ENCODE measurements at regions not wholly inside any gene's neighbourhood (a gene's known extent, or its start where the extent isn't known, plus 50 kb on each side); places are given as distances from the start of the nearest gene placed in this dataset.
A peak's percentile ranks its signal among the peaks of the same experiment; 100 is the strongest.

- POLR2A ChIA-PET, result interaction anchor here (0.7 to 11.4 kb wide), 28 partner anchors 9 to 927 kb away, joined by 3 to 237 read pairs (median 8); no protein-coding TSS in a partner anchor
Observed at GRCh38 chr11:116427337-116427902, 345.4 kb downstream of the BUD13 start.

GRCh38 chr11:116426761-116427160 lies 346.0 kb downstream of the BUD13 start:
- Histone ChIP-seq H3F3A (replicated peaks; ENCODE audit: insufficient read depth) (no peaks in the 10 kb centered on the region), H3K79me2 (ENCODE audit: insufficient read depth) (no peaks in the 10 kb centered on the region), H3K27me3 (ENCODE audit: insufficient read depth) (no peaks in the 10 kb centered on the region), H2AFZ (ENCODE audit: low read depth) (no peak overlapping the region), H3K4me2 (no peak overlapping the region), H4K20me1 (ENCODE audit: insufficient read depth) (no peaks in the 10 kb centered on the region), H3K9me3 (no peaks in the 10 kb centered on the region), H3K9ac (no peak overlapping the region), H3K36me3 (replicated peaks in 1 of 2; ENCODE audit: control insufficient read depth in 1 of 2, insufficient read depth in 2 of 2, low read length in 1 of 2) (no peaks in the 10 kb centered on the region), H3K4me1 (ENCODE audit: control insufficient read depth in 1 of 2, insufficient read depth in 2 of 2, low read depth in 1 of 2, low read length in 1 of 2) (peaks cover 5 to 75% of the 10 kb centered on the region in 2 experiments; a peak in 3 of 4 replicates), H3K4me3 (ENCODE audit: low read depth in 2 of 2, low read length in 1 of 2) (no peak overlapping the region), H3K27ac (ENCODE audit: low read depth in 2 of 2, low read length in 1 of 2) (peak overlapping the region in 1 of 2 experiments; percentile 100; a peak in 2 of 4 replicates), H3K9me2 (no peaks in the 10 kb centered on the region)
- WGBS (ENCODE audit: low lambda C conversion rate), result 25% methylated on average over 1 of the region's 1 CpG
- ChIA-PET POLR2A (interaction anchor here (0.7 to 11.4 kb wide), 14 partner anchors 9 to 227 kb away, joined by 3 to 237 read pairs (median 18); no protein-coding TSS in a partner anchor), CTCF (interaction anchor here (1.0 to 10.9 kb wide), 7 partner anchors 26 to 215 kb away, joined by 3 to 109 read pairs (median 11); no protein-coding TSS in a partner anchor)
- no peak for DNase-seq
- no peak for TF ChIP-seq YY1 (IDR thresholded peaks at IDR 0.05; ENCODE audit: low read depth)

More at GRCh38 chr11:116427337-116427902, 345.4 kb downstream of the BUD13 start:
- H3K9me2 ChIP-seq, result no peaks in the 10 kb centered on the region
- peaks cover 5 to 70% of the 10 kb centered on the region in 2 experiments; a peak in 3 of 4 replicates for H3K4me1 ChIP-seq (ENCODE audit: control insufficient read depth in 1 of 2, insufficient read depth in 2 of 2, low read depth in 1 of 2, low read length in 1 of 2)
- no peak overlapping the region for H3K4me3 ChIP-seq (ENCODE audit: low read depth in 2 of 2, low read length in 1 of 2)
- H3K9me3 ChIP-seq, result no peaks in the 10 kb centered on the region
- H3K36me3 ChIP-seq (replicated peaks in 1 of 2; ENCODE audit: control insufficient read depth in 1 of 2, insufficient read depth in 2 of 2, low read length in 1 of 2), result no peaks in the 10 kb centered on the region
- 0 out of 2 replicates have a peak overlapping the region, but pooled peaks have one; percentile 56 for H2AFZ ChIP-seq (ENCODE audit: low read depth)
- 13% methylated on average over 3 of the region's 3 CpGs for WGBS (ENCODE audit: low lambda C conversion rate)
- CTCF ChIA-PET, result interaction anchor here (0.9 to 10.9 kb wide), 13 partner anchors 9 to 264 kb away, joined by 3 to 109 read pairs (median 6); no protein-coding TSS in a partner anchor
- H3K79me2 ChIP-seq (ENCODE audit: insufficient read depth), result no peaks in the 10 kb centered on the region
- H3K9ac ChIP-seq, result no peak overlapping the region
- no peak for DNase-seq
- peak overlapping the region; percentile 68 for H3K4me2 ChIP-seq
- no peaks in the 10 kb centered on the region for H3F3A ChIP-seq (replicated peaks; ENCODE audit: insufficient read depth)
- peak overlapping the region; percentile 32 to 100; a peak in 2 of 4 replicates for H3K27ac ChIP-seq (ENCODE audit: low read depth in 2 of 2, low read length in 1 of 2)
- TF ChIP-seq TCF12 (IDR thresholded peaks at IDR 0.05), result no peak
- TF ChIP-seq MAX (IDR thresholded peaks at IDR 0.05; ENCODE audit: low read depth), result no peak
- TF ChIP-seq FOSL2 (IDR thresholded peaks at IDR 0.05; ENCODE audit: borderline replicate concordance, low read depth), result no peak
- TF ChIP-seq USF2 (IDR thresholded peaks at IDR 0.05; ENCODE audit: borderline replicate concordance, low read depth, low read length), result no peak
- TF ChIP-seq GABPA (IDR thresholded peaks at IDR 0.05; ENCODE audit: low read depth), result no peak
- TF ChIP-seq MXI1 (IDR thresholded peaks at IDR 0.05; ENCODE audit: low read depth, low read length), result no peak
- TF ChIP-seq FOXJ3 (CRISPR knock-in tag; IDR thresholded peaks at IDR 0.05), result no peak
- H4K20me1 ChIP-seq (ENCODE audit: insufficient read depth), result no peaks in the 10 kb centered on the region
- no peaks in the 10 kb centered on the region for H3K27me3 ChIP-seq (ENCODE audit: insufficient read depth)

Data from SK-N-SH (cell line).